HUES6 (cell line): ENCODE measurements at regions not wholly inside any gene's neighbourhood (a gene's known extent, or its start where the extent isn't known, plus 50 kb on each side); places are given as distances from the start of the nearest gene placed in this dataset.

Source experiments
- H3K27ac ChIP-seq: 2 replicates; pipeline ENCODE4 v1.7.0; 2013; ENCODE audit warnings: low read depth, mild to moderate bottlenecking, low read length, inconsistent platforms
- H3K27me3 ChIP-seq: 2 replicates; pipeline ENCODE4 v1.6.1; 2013; ENCODE audit warnings: low read length; ENCODE audit not compliant: control insufficient read depth, insufficient read depth
- H3K36me3 ChIP-seq: 2 replicates; pipeline ENCODE4 v1.6.1; 2013; ENCODE audit warnings: low read length; ENCODE audit not compliant: control insufficient read depth, insufficient read depth
- H3K4me1 ChIP-seq: 2 replicates; pipeline ENCODE4 v1.6.1; 2013; ENCODE audit warnings: low read length; ENCODE audit not compliant: control insufficient read depth, insufficient read depth
- H3K4me3 ChIP-seq: 2 replicates; pipeline ENCODE4 v1.5.1; 2013; ENCODE audit warnings: low read depth, low read length
- H3K9ac ChIP-seq: one replicate; pipeline ENCODE4 v1.6.1; 2013; ENCODE audit warnings: mild to moderate bottlenecking, low read length
- H3K9me3 ChIP-seq: 2 replicates; pipeline ENCODE4 v1.6.1; 2013; ENCODE audit warnings: low read depth, low read length; ENCODE audit not compliant: control insufficient read depth, insufficient read depth

GRCh38 chr5:121758615-121759014 lies 93.1 kb upstream of the FTMT start:
- Histone ChIP-seq H3K4me1 (peaks cover 5% of the 10 kb centered on the region; the same call in 1 of the 2 replicates), H3K27ac (no peak overlapping the region), H3K9me3 (no peaks in the 10 kb centered on the region), H3K27me3 (no peaks in the 10 kb centered on the region), H3K4me3 (no peak overlapping the region), H3K9ac (no peak overlapping the region), H3K36me3 (no peaks in the 10 kb centered on the region)

GRCh38 chr5:121762426-121762825 lies 89.3 kb upstream of the FTMT start:
- Histone ChIP-seq H3K27ac (no peak overlapping the region), H3K36me3 (no peaks in the 10 kb centered on the region), H3K27me3 (no peaks in the 10 kb centered on the region), H3K9me3 (no peaks in the 10 kb centered on the region), H3K4me1 (peaks cover 5% of the 10 kb centered on the region; the same call in 1 of the 2 replicates), H3K4me3 (no peak overlapping the region), H3K9ac (no peak overlapping the region)

GRCh38 chr5:121763665-121764064 lies 88.0 kb upstream of the FTMT start:
- H3K9ac ChIP-seq, result no peak overlapping the region
- H3K4me1 ChIP-seq, result peaks cover 2% of the 10 kb centered on the region; the same call in 1 of the 2 replicates
- no peak overlapping the region for H3K4me3 ChIP-seq
- H3K36me3 ChIP-seq, result no peaks in the 10 kb centered on the region
- H3K27me3 ChIP-seq, result no peaks in the 10 kb centered on the region
- H3K27ac ChIP-seq, result no peak overlapping the region
- H3K9me3 ChIP-seq, result no peaks in the 10 kb centered on the region

GRCh38 chr5:121780406-121780805 lies 71.3 kb upstream of the FTMT start:
- H3K4me3 ChIP-seq, result no peak overlapping the region
- no peak overlapping the region for H3K9ac ChIP-seq
- H3K27ac ChIP-seq, result no peak overlapping the region
- H3K27me3 ChIP-seq, result no peaks in the 10 kb centered on the region
- H3K4me1 ChIP-seq, result no peaks in the 10 kb centered on the region
- no peaks in the 10 kb centered on the region for H3K36me3 ChIP-seq
- no peaks in the 10 kb centered on the region for H3K9me3 ChIP-seq

GRCh38 chr5:121783700-121784099 lies 68.0 kb upstream of the FTMT start:
- no peak overlapping the region for H3K4me3 ChIP-seq
- H3K9ac ChIP-seq, result no peak overlapping the region
- no peak overlapping the region for H3K27ac ChIP-seq
- H3K4me1 ChIP-seq, result no peaks in the 10 kb centered on the region
- H3K27me3 ChIP-seq, result no peaks in the 10 kb centered on the region
- no peaks in the 10 kb centered on the region for H3K9me3 ChIP-seq
- H3K36me3 ChIP-seq, result no peaks in the 10 kb centered on the region

GRCh38 chr5:121793791-121794190 lies 57.9 kb upstream of the FTMT start:
- peaks cover 8% of the 10 kb centered on the region for H3K9me3 ChIP-seq
- H3K36me3 ChIP-seq, result no peaks in the 10 kb centered on the region
- no peak overlapping the region for H3K27ac ChIP-seq
- no peaks in the 10 kb centered on the region for H3K4me1 ChIP-seq
- no peaks in the 10 kb centered on the region for H3K27me3 ChIP-seq
- no peak overlapping the region for H3K9ac ChIP-seq
- H3K4me3 ChIP-seq, result no peak overlapping the region

GRCh38 chr5:121795511-121795910 lies 56.2 kb upstream of the FTMT start:
- Histone ChIP-seq H3K9me3 (peaks cover 3% of the 10 kb centered on the region), H3K27me3 (no peaks in the 10 kb centered on the region), H3K36me3 (no peaks in the 10 kb centered on the region), H3K4me3 (no peak overlapping the region), H3K27ac (no peak overlapping the region), H3K4me1 (no peaks in the 10 kb centered on the region), H3K9ac (no peak overlapping the region)

GRCh38 chr5:121797681-121798518 lies 53.8 kb upstream of the FTMT start:
- no peaks in the 10 kb centered on the region for H3K9me3 ChIP-seq
- no peak overlapping the region for H3K27ac ChIP-seq
- H3K9ac ChIP-seq, result no peak overlapping the region
- H3K4me1 ChIP-seq, result no peaks in the 10 kb centered on the region
- no peaks in the 10 kb centered on the region for H3K27me3 ChIP-seq
- H3K4me3 ChIP-seq, result no peak overlapping the region
- H3K36me3 ChIP-seq, result no peaks in the 10 kb centered on the region
